ENCODE measurements at regions not wholly inside any gene's neighbourhood (a gene's known extent, or its start where the extent isn't known, plus 50 kb on each side); places are given as distances from the start of the nearest gene placed in this dataset.

GRCh38 chr1:214838351-214838750, 235.4 kb downstream of the CENPF start:
- no peaks in the 10 kb centered on the region for H3K36me3 ChIP-seq
- ATAC-seq (no peak), DNase-seq (no peak)
- H3K9me3 ChIP-seq, result no peaks in the 10 kb centered on the region
- WGBS, 4 donors, result 52 to 57% (median 56%) methylated on average over 3 of the region's 3 CpGs
- H3K4me3 ChIP-seq, result no peak overlapping the region
- H3K4me1 ChIP-seq, result no peaks in the 10 kb centered on the region
- intact Hi-C loops (cut with DNase I), result no loop called here
- peaks cover 0 to 3% (median 0%) of the 10 kb centered on the region in 9 donors for H3K27me3 ChIP-seq
- TF ChIP-seq, protein P1, sequence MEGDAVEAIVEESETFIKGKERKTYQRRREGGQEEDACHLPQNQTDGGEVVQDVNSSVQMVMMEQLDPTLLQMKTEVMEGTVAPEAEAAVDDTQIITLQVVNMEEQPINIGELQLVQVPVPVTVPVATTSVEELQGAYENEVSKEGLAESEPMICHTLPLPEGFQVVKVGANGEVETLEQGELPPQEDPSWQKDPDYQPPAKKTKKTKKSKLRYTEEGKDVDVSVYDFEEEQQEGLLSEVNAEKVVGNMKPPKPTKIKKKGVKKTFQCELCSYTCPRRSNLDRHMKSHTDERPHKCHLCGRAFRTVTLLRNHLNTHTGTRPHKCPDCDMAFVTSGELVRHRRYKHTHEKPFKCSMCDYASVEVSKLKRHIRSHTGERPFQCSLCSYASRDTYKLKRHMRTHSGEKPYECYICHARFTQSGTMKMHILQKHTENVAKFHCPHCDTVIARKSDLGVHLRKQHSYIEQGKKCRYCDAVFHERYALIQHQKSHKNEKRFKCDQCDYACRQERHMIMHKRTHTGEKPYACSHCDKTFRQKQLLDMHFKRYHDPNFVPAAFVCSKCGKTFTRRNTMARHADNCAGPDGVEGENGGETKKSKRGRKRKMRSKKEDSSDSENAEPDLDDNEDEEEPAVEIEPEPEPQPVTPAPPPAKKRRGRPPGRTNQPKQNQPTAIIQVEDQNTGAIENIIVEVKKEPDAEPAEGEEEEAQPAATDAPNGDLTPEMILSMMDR (IDR thresholded peaks at IDR 0.05), result no peak
- no peak for TF ChIP-seq POLR2A (IDR thresholded peaks at IDR 0.05)
- H3K27ac ChIP-seq, result no peak overlapping the region

GRCh38 chr1:214840356-214840755, 237.4 kb downstream of the CENPF start:
- no peak for ATAC-seq
- no peaks in the 10 kb centered on the region for H3K9me3 ChIP-seq
- no peak overlapping the region for H3K27ac ChIP-seq
- TF ChIP-seq POLR2A (IDR thresholded peaks at IDR 0.05), result no peak
- TF ChIP-seq, protein P1 (IDR thresholded peaks at IDR 0.05), result no peak
- intact Hi-C loops (cut with DNase I), result no loop called here
- H3K36me3 ChIP-seq, result no peaks in the 10 kb centered on the region
- peaks cover 0 to 6% (median 0%) of the 10 kb centered on the region in 9 donors for H3K27me3 ChIP-seq
- DNase-seq, result no peak
- 57 to 75% (median 62%) methylated on average over 3 of the region's 3 CpGs for WGBS, 4 donors
- no peak overlapping the region for H3K4me3 ChIP-seq
- no peaks in the 10 kb centered on the region for H3K4me1 ChIP-seq

- H3K27ac ChIP-seq, result no peak overlapping the region
- WGBS, 4 donors, result 77 to 84% (median 80%) methylated on average over 2 of the region's 2 CpGs
- ATAC-seq, result no peak
- intact Hi-C loops (cut with DNase I), result no loop called here
- DNase-seq, result no peak
- no peaks in the 10 kb centered on the region for H3K4me1 ChIP-seq
- TF ChIP-seq, protein P1 (IDR thresholded peaks at IDR 0.05), result no peak
- no peak for TF ChIP-seq POLR2A (IDR thresholded peaks at IDR 0.05)
- peaks cover 0 to 8% (median 0%) of the 10 kb centered on the region in 9 donors for H3K27me3 ChIP-seq
- no peaks in the 10 kb centered on the region for H3K9me3 ChIP-seq
- no peaks in the 10 kb centered on the region for H3K36me3 ChIP-seq
- H3K4me3 ChIP-seq, result no peak overlapping the region
These were observed 239.7 kb upstream of the KCNK2 start for GRCh38 chr1:214842856-214843255.

- no peaks in the 10 kb centered on the region for H3K36me3 ChIP-seq
- no peak for DNase-seq
- no peak overlapping the region for H3K4me3 ChIP-seq
- no peaks in the 10 kb centered on the region for H3K4me1 ChIP-seq
- H3K27ac ChIP-seq, result no peak overlapping the region
- intact Hi-C loops (cut with DNase I), result no loop called here
- TF ChIP-seq, protein P1 (IDR thresholded peaks at IDR 0.05), result no peak
- TF ChIP-seq POLR2A (IDR thresholded peaks at IDR 0.05), result no peak
- no peak for ATAC-seq
- H3K9me3 ChIP-seq, result no peaks in the 10 kb centered on the region
- H3K27me3 ChIP-seq, result peaks cover 0 to 8% (median 0%) of the 10 kb centered on the region in 9 donors
These were observed 239.3 kb upstream of the KCNK2 start for GRCh38 chr1:214843281-214843680.

All from heart left ventricle (tissue), 16 donors.